SK-N-SH treated with all-trans-retinoic acid at 6 μM for 48 hours (cell line): ENCODE measurements at regions not wholly inside any gene's neighbourhood (a gene's known extent, or its start where the extent isn't known, plus 50 kb on each side); places are given as distances from the start of the nearest gene placed in this dataset.

ENCODE experiments used
- ATAC-seq: fragments of 200-7000 bp; cut with Tn5 transposase; 3 replicates; pipeline ENCODE4 v1.9.1; 2020; ENCODE audit warnings: mild to moderate bottlenecking, moderate library complexity
- ARNTL ChIP-seq: fragments of 450-650 bp; formaldehyde crosslinking; IDR thresholded peaks from 2 replicates; pipeline ENCODE4 v1.5.0; 2020; ENCODE audit warnings: low read depth, mild to moderate bottlenecking, moderate library complexity, borderline replicate concordance
- BACH2 ChIP-seq: fragments of 250-450 bp; sonication (Bioruptor Pico); IDR thresholded peaks from 2 replicates; pipeline ENCODE4 v1.9.0; 2021; ENCODE audit warnings: mild to moderate bottlenecking, borderline replicate concordance
- CSDC2 ChIP-seq: fragments of 250-450 bp; sonication (Bioruptor Pico); IDR thresholded peaks from 2 replicates; pipeline ENCODE4 v1.5.0; 2020; ENCODE audit warnings: mild to moderate bottlenecking, moderate library complexity
- ESRRG ChIP-seq: fragments of 250-450 bp; sonication (Bioruptor Pico); IDR thresholded peaks from 2 replicates; pipeline ENCODE4 v1.6.1; 2021; ENCODE audit warnings: mild to moderate bottlenecking
- ISL1 ChIP-seq: fragments of 250-450 bp; sonication (Bioruptor Pico); IDR thresholded peaks from 2 replicates; pipeline ENCODE4 v2.1.2; 2022; ENCODE audit warnings: mild to moderate bottlenecking, moderate library complexity
- OSR1 ChIP-seq: fragments of 250-450 bp; sonication (Bioruptor Pico); IDR thresholded peaks from 2 replicates; pipeline ENCODE4 v1.8.0; 2022; ENCODE audit warnings: moderate library complexity, mild to moderate bottlenecking, inconsistent platforms
- PPARA ChIP-seq: fragments of 250-450 bp; sonication (Bioruptor Pico); IDR thresholded peaks from 2 replicates; pipeline ENCODE4 v1.5.0; 2020; ENCODE audit warnings: mild to moderate bottlenecking, borderline replicate concordance
- RARB ChIP-seq: fragments of 250-450 bp; sonication (Bioruptor Pico); IDR thresholded peaks from 2 replicates; pipeline ENCODE4 v1.8.0; 2021; ENCODE audit warnings: mild to moderate bottlenecking, moderate library complexity
- SNAI2 ChIP-seq: fragments of 250-450 bp; sonication (Bioruptor Pico); IDR thresholded peaks from 2 replicates; pipeline ENCODE4 v1.5.0; 2020; ENCODE audit warnings: mild to moderate bottlenecking, moderate library complexity
- TCF4 ChIP-seq: fragments of 250-450 bp; sonication (Bioruptor Pico); IDR thresholded peaks from 2 replicates; pipeline ENCODE4 v1.8.0; 2021; ENCODE audit warnings: mild to moderate bottlenecking, moderate library complexity, borderline replicate concordance
- TOX ChIP-seq: fragments of 250-450 bp; sonication (Bioruptor Pico); IDR thresholded peaks from 2 replicates; pipeline ENCODE4 v1.8.0; 2021; ENCODE audit warnings: mild to moderate bottlenecking, moderate library complexity, borderline replicate concordance
- ZC3H10 ChIP-seq: fragments of 250-450 bp; sonication (Bioruptor Pico); IDR thresholded peaks from 2 replicates; pipeline ENCODE4 v1.5.1; 2021; ENCODE audit warnings: mild to moderate bottlenecking, moderate library complexity
- ZFP3 ChIP-seq: fragments of 250-450 bp; sonication (Bioruptor Pico); IDR thresholded peaks from 2 replicates; pipeline ENCODE4 v1.5.0; 2020; ENCODE audit warnings: mild to moderate bottlenecking, moderate library complexity
- ZFP30 ChIP-seq: fragments of 450-650 bp; formaldehyde crosslinking; IDR thresholded peaks from 2 replicates; pipeline ENCODE4 v1.5.0; 2022; ENCODE audit warnings: mild to moderate bottlenecking, moderate library complexity
- ZNF565 ChIP-seq: fragments of 450-650 bp; formaldehyde crosslinking; conservative IDR thresholded peaks from 2 replicates; pipeline ENCODE4 v1.5.0; 2020; ENCODE audit warnings: low read depth, mild to moderate bottlenecking, moderate library complexity
- ZNF70 ChIP-seq: fragments of 450-650 bp; formaldehyde crosslinking; IDR thresholded peaks from 2 replicates; pipeline ENCODE4 v1.5.0; 2020; ENCODE audit warnings: mild to moderate bottlenecking, moderate library complexity
- ZNF8 ChIP-seq: fragments of 450-650 bp; formaldehyde crosslinking; IDR thresholded peaks from 2 replicates; pipeline ENCODE4 v1.5.0; 2020; ENCODE audit warnings: mild to moderate bottlenecking, moderate library complexity
- TF ChIP-seq, protein P1 (sequence below): fragments of 250-450 bp; sonication (Bioruptor Pico); IDR thresholded peaks from 2 replicates; pipeline ENCODE4 v1.5.0; 2020; ENCODE audit warnings: mild to moderate bottlenecking, moderate library complexity
- TF ChIP-seq, protein P2 (sequence below): fragments of 250-450 bp; sonication (Bioruptor Pico); IDR thresholded peaks from 2 replicates; pipeline ENCODE4 v1.5.1; 2021; ENCODE audit warnings: mild to moderate bottlenecking, moderate library complexity
- TF ChIP-seq, protein P3 (sequence below): fragments of 250-450 bp; sonication (Bioruptor Pico); IDR thresholded peaks from 2 replicates; pipeline ENCODE4 v1.8.0; 2020; ENCODE audit warnings: mild to moderate bottlenecking, moderate library complexity, borderline replicate concordance
- TF ChIP-seq, protein P4 (sequence below): fragments of 250-450 bp; sonication (Bioruptor Pico); IDR thresholded peaks from 2 replicates; pipeline ENCODE4 v1.8.0; 2021; ENCODE audit warnings: low read depth, mild to moderate bottlenecking, moderate library complexity, borderline replicate concordance

DNA sequence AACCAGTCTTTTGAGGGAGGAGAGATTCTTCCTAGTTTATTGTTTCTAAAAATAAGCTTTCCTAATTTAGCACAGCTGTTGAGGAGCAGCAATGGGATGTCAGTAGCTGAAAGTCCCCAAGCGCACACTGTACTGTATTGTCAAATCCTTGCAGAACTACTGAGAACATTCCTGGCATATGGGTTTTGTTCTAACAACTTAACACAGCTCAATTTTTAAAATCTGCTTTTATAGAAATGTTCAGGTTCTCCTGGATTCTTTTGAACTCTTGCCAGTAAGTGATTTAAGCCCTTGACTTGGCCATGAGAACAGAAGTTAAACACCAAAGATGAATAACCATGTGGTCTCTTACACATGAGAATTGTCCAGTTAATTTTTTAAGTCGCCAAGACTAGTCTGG lies 218.6 kb downstream of the FAT3 start:
- ATAC-seq = no peak
- TF ChIP-seq, protein P1, sequence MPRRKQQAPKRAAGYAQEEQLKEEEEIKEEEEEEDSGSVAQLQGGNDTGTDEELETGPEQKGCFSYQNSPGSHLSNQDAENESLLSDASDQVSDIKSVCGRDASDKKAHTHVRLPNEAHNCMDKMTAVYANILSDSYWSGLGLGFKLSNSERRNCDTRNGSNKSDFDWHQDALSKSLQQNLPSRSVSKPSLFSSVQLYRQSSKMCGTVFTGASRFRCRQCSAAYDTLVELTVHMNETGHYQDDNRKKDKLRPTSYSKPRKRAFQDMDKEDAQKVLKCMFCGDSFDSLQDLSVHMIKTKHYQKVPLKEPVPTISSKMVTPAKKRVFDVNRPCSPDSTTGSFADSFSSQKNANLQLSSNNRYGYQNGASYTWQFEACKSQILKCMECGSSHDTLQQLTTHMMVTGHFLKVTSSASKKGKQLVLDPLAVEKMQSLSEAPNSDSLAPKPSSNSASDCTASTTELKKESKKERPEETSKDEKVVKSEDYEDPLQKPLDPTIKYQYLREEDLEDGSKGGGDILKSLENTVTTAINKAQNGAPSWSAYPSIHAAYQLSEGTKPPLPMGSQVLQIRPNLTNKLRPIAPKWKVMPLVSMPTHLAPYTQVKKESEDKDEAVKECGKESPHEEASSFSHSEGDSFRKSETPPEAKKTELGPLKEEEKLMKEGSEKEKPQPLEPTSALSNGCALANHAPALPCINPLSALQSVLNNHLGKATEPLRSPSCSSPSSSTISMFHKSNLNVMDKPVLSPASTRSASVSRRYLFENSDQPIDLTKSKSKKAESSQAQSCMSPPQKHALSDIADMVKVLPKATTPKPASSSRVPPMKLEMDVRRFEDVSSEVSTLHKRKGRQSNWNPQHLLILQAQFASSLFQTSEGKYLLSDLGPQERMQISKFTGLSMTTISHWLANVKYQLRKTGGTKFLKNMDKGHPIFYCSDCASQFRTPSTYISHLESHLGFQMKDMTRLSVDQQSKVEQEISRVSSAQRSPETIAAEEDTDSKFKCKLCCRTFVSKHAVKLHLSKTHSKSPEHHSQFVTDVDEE (CRISPR knock-in tag) = no peak
- TF ChIP-seq ZC3H10 (CRISPR knock-in tag) (no peak), ZNF8 (CRISPR knock-in tag) (no peak), RARB (no peak), BACH2 (CRISPR knock-in tag) (no peak), PPARA (CRISPR knock-in tag) (no peak), SNAI2 (CRISPR knock-in tag) (no peak), ISL1 (CRISPR knock-in tag) (no peak), ZNF70 (CRISPR knock-in tag) (no peak), OSR1 (CRISPR knock-in tag) (no peak), ESRRG (CRISPR knock-in tag) (no peak), TOX (no peak), ZFP3 (no peak), ZFP30 (CRISPR knock-in tag) (no peak)

DNA sequence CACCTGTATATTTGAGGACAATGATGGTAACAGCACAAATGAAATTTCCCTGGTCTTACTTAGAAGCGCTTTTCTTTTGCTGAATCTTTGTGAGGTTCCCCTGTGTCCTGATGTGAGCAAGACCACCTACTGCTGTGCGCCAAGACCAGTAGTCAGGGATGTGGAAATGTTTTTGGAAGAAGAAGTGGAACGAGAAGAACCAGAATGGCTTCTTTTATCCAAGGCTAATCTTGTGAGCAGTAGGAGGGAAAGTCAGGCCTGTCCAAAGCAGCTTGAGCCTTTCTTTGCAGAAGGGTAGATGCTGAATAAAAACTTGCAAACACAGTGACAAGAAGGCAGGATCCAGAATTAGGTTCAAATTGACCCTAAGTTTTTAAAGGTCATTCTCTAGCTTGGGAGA lies 223.0 kb downstream of the FAT3 start:
- ATAC-seq = no peak
- no peak for TF ChIP-seq ESRRG (CRISPR knock-in tag)
- no peak for TF ChIP-seq BACH2 (CRISPR knock-in tag)
- TF ChIP-seq OSR1 (CRISPR knock-in tag) = no peak
- TF ChIP-seq SNAI2 (CRISPR knock-in tag) = no peak
- TF ChIP-seq, protein P2, sequence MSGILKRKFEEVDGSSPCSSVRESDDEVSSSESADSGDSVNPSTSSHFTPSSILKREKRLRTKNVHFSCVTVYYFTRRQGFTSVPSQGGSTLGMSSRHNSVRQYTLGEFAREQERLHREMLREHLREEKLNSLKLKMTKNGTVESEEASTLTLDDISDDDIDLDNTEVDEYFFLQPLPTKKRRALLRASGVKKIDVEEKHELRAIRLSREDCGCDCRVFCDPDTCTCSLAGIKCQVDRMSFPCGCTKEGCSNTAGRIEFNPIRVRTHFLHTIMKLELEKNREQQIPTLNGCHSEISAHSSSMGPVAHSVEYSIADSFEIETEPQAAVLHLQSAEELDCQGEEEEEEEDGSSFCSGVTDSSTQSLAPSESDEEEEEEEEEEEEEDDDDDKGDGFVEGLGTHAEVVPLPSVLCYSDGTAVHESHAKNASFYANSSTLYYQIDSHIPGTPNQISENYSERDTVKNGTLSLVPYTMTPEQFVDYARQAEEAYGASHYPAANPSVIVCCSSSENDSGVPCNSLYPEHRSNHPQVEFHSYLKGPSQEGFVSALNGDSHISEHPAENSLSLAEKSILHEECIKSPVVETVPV (CRISPR knock-in tag) = no peak
- TF ChIP-seq, protein P3, sequence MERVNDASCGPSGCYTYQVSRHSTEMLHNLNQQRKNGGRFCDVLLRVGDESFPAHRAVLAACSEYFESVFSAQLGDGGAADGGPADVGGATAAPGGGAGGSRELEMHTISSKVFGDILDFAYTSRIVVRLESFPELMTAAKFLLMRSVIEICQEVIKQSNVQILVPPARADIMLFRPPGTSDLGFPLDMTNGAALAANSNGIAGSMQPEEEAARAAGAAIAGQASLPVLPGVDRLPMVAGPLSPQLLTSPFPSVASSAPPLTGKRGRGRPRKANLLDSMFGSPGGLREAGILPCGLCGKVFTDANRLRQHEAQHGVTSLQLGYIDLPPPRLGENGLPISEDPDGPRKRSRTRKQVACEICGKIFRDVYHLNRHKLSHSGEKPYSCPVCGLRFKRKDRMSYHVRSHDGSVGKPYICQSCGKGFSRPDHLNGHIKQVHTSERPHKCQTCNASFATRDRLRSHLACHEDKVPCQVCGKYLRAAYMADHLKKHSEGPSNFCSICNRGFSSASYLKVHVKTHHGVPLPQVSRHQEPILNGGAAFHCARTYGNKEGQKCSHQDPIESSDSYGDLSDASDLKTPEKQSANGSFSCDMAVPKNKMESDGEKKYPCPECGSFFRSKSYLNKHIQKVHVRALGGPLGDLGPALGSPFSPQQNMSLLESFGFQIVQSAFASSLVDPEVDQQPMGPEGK (CRISPR knock-in tag) = no peak
- no peak for TF ChIP-seq TOX
- no peak for TF ChIP-seq ZNF8 (CRISPR knock-in tag)
- TF ChIP-seq ZNF565 (CRISPR knock-in tag) = no peak
- TF ChIP-seq ARNTL (CRISPR knock-in tag) = no peak
- TF ChIP-seq, protein P1 (CRISPR knock-in tag) = no peak

DNA sequence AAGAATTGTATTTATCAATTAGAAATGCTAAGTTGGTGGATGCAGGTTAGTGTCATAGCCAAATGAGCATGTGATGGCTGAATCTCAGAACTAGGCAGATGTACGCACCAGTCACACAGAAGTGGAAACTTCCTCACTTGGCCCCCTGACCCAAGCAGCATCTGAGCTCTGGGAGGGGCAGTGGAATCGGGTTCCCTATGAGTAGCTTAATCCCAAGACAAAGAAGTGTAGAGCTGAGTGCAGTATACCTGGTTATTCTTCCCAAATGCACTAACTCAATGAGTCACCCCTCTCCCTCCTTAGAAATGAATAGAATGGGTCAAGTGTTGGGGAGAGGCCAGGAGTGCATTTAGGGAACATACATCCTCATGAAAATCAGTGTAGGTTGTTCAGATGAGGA lies 224.6 kb downstream of the FAT3 start:
- no peak for ATAC-seq
- TF ChIP-seq ZFP30 (CRISPR knock-in tag) (no peak), ZNF565 (CRISPR knock-in tag) (no peak), BACH2 (CRISPR knock-in tag) (no peak), ARNTL (CRISPR knock-in tag) (no peak), PPARA (CRISPR knock-in tag) (no peak), ZC3H10 (CRISPR knock-in tag) (no peak), ZFP3 (no peak), CSDC2 (no peak), RARB (no peak), OSR1 (CRISPR knock-in tag) (no peak), SNAI2 (CRISPR knock-in tag) (no peak), ESRRG (CRISPR knock-in tag) (no peak), TCF4 (no peak)
- TF ChIP-seq, protein P1 (CRISPR knock-in tag) = no peak
- TF ChIP-seq, protein P4, sequence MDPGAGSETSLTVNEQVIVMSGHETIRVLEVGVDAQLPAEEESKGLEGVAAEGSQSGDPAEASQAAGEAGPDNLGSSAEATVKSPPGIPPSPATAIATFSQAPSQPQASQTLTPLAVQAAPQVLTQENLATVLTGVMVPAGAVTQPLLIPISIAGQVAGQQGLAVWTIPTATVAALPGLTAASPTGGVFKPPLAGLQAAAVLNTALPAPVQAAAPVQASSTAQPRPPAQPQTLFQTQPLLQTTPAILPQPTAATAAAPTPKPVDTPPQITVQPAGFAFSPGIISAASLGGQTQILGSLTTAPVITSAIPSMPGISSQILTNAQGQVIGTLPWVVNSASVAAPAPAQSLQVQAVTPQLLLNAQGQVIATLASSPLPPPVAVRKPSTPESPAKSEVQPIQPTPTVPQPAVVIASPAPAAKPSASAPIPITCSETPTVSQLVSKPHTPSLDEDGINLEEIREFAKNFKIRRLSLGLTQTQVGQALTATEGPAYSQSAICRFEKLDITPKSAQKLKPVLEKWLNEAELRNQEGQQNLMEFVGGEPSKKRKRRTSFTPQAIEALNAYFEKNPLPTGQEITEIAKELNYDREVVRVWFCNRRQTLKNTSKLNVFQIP (CRISPR knock-in tag) = no peak
- TF ChIP-seq, protein P2 (CRISPR knock-in tag) = no peak
